Limb (tissue), 2 donors: ENCODE measurements at regions not wholly inside any gene's neighbourhood (a gene's known extent, or its start where the extent isn't known, plus 50 kb on each side); places are given as distances from the start of the nearest gene placed in this dataset.

Source experiments
- DNase-seq, 2 donors: peaks; one replicate each; pipeline ENCODE4 v3.0.0-alpha.2; 2016; ENCODE audit errors: extremely low spot score in 2 of 2

- DNase-seq = no peak
These were observed 265.1 kb downstream of the NOL4 start for GRCh38 chr18:33959609-33960008.

- DNase-seq = no peak
These were observed 267.0 kb downstream of the NOL4 start for GRCh38 chr18:33957707-33958106.

- DNase-seq = no peak
These were observed 273.7 kb downstream of the NOL4 start for GRCh38 chr18:33951031-33951430.

GRCh38 chr18:33946336-33946735 lies 278.4 kb downstream of the NOL4 start:
- no peak for DNase-seq

GRCh38 chr18:33944493-33944892 lies 280.2 kb downstream of the NOL4 start:
- DNase-seq = no peak

- no peak for DNase-seq
These were observed 287.4 kb downstream of the NOL4 start for GRCh38 chr18:33937270-33937816.

GRCh38 chr18:33934258-33934657 lies 290.5 kb downstream of the NOL4 start:
- no peak for DNase-seq

GRCh38 chr18:33928231-33928630 lies 296.5 kb downstream of the NOL4 start:
- DNase-seq = no peak

- no peak for DNase-seq
These were observed 300.1 kb downstream of the NOL4 start for GRCh38 chr18:33924576-33924975.

GRCh38 chr18:33923980-33924379 lies 300.7 kb downstream of the NOL4 start:
- DNase-seq = no peak

GRCh38 chr18:33918571-33918970 lies 306.1 kb downstream of the NOL4 start:
- DNase-seq = no peak

GRCh38 chr18:33916200-33916599 lies 308.5 kb downstream of the NOL4 start:
- no peak for DNase-seq

- no peak for DNase-seq
These were observed 310.3 kb downstream of the NOL4 start for GRCh38 chr18:33914399-33914798.

GRCh38 chr18:33906046-33906445 lies 318.7 kb downstream of the NOL4 start:
- DNase-seq = no peak

GRCh38 chr18:33901894-33902512 lies 322.7 kb downstream of the NOL4 start:
- no peak for DNase-seq

GRCh38 chr18:33900638-33901037 lies 322.6 kb downstream of the ASXL3 start:
- DNase-seq = no peak

GRCh38 chr18:33898427-33898826 lies 320.4 kb downstream of the ASXL3 start:
- DNase-seq = no peak

GRCh38 chr18:33878213-33878612 lies 300.2 kb downstream of the ASXL3 start:
- DNase-seq = no peak

- DNase-seq = no peak
These were observed 297.1 kb downstream of the ASXL3 start for GRCh38 chr18:33875029-33875565.

- no peak for DNase-seq
These were observed 295.1 kb downstream of the ASXL3 start for GRCh38 chr18:33873112-33873511.

- DNase-seq = no peak
These were observed 293.5 kb downstream of the ASXL3 start for GRCh38 chr18:33871363-33872025.

GRCh38 chr18:33870059-33870458 lies 292.0 kb downstream of the ASXL3 start:
- DNase-seq = peak in 1 of 2 donors; percentile 68

- DNase-seq = no peak
These were observed 288.4 kb downstream of the ASXL3 start for GRCh38 chr18:33866386-33866785.
